ENCODE measurements at regions not wholly inside any gene's neighbourhood (a gene's known extent, or its start where the extent isn't known, plus 50 kb on each side); places are given as distances from the start of the nearest gene placed in this dataset.

- Histone ChIP-seq H3K27ac (no peak overlapping the region), H3K9me3 (no peaks in the 10 kb centered on the region), H3K4me3 (no peak overlapping the region), H3K4me1 (no peaks in the 10 kb centered on the region), H3K36me3 (no peaks in the 10 kb centered on the region), H3K27me3 (no peaks in the 10 kb centered on the region)
- 50% methylated on average over 7 of the region's 7 CpGs for WGBS
- no peak for TF ChIP-seq POLR2AphosphoS5 (IDR thresholded peaks at IDR 0.05)
- TF ChIP-seq POLR2A (IDR thresholded peaks at IDR 0.05) = no peak
- TF ChIP-seq CTCF (IDR thresholded peaks at IDR 0.05) = no peak
- TF ChIP-seq EP300 (IDR thresholded peaks at IDR 0.05) = no peak
- no peak for DNase-seq (ENCODE audit: low spot score in 2 of 2)
These were observed 756.3 kb downstream of the NTRK3 start for GRCh38 chr15:87500240-87500639.

GRCh38 chr15:87498560-87498959, 758.0 kb downstream of the NTRK3 start:
- WGBS = 79% methylated on average over 5 of the region's 5 CpGs
- no peak for TF ChIP-seq POLR2A (IDR thresholded peaks at IDR 0.05)
- no peak for TF ChIP-seq POLR2AphosphoS5 (IDR thresholded peaks at IDR 0.05)
- no peak for TF ChIP-seq EP300 (IDR thresholded peaks at IDR 0.05)
- TF ChIP-seq CTCF (IDR thresholded peaks at IDR 0.05) = no peak
- Histone ChIP-seq H3K4me3 (no peak overlapping the region), H3K27ac (no peak overlapping the region), H3K27me3 (no peaks in the 10 kb centered on the region), H3K9me3 (no peaks in the 10 kb centered on the region), H3K4me1 (no peaks in the 10 kb centered on the region), H3K36me3 (no peaks in the 10 kb centered on the region)
- DNase-seq (ENCODE audit: low spot score in 2 of 2) = no peak

GRCh38 chr15:87496795-87497194, 759.7 kb downstream of the NTRK3 start:
- no peak for DNase-seq (ENCODE audit: low spot score in 2 of 2)
- H3K27ac ChIP-seq = no peak overlapping the region
- no peaks in the 10 kb centered on the region for H3K27me3 ChIP-seq
- H3K9me3 ChIP-seq = no peaks in the 10 kb centered on the region
- H3K4me1 ChIP-seq = no peaks in the 10 kb centered on the region
- 40% methylated on average over 2 of the region's 2 CpGs for WGBS
- no peak overlapping the region for H3K4me3 ChIP-seq
- no peaks in the 10 kb centered on the region for H3K36me3 ChIP-seq
- TF ChIP-seq CTCF (IDR thresholded peaks at IDR 0.05) (no peak), POLR2AphosphoS5 (IDR thresholded peaks at IDR 0.05) (no peak), EP300 (IDR thresholded peaks at IDR 0.05) (no peak), POLR2A (IDR thresholded peaks at IDR 0.05) (no peak)

- no peaks in the 10 kb centered on the region for H3K9me3 ChIP-seq
- no peaks in the 10 kb centered on the region for H3K27me3 ChIP-seq
- 88% methylated on average over 2 of the region's 2 CpGs for WGBS
- H3K36me3 ChIP-seq = no peaks in the 10 kb centered on the region
- no peak for DNase-seq (ENCODE audit: low spot score in 2 of 2)
- TF ChIP-seq POLR2AphosphoS5 (IDR thresholded peaks at IDR 0.05) = no peak
- TF ChIP-seq EP300 (IDR thresholded peaks at IDR 0.05) = no peak
- TF ChIP-seq POLR2A (IDR thresholded peaks at IDR 0.05) = no peak
- TF ChIP-seq CTCF (IDR thresholded peaks at IDR 0.05) = no peak
- H3K4me1 ChIP-seq = no peaks in the 10 kb centered on the region
- H3K27ac ChIP-seq = no peak overlapping the region
- no peak overlapping the region for H3K4me3 ChIP-seq
These were observed 760.4 kb downstream of the NTRK3 start for GRCh38 chr15:87496109-87496508.

- Histone ChIP-seq H3K4me1 (no peaks in the 10 kb centered on the region), H3K27me3 (no peaks in the 10 kb centered on the region), H3K4me3 (no peak overlapping the region), H3K9me3 (no peaks in the 10 kb centered on the region), H3K36me3 (no peaks in the 10 kb centered on the region), H3K27ac (no peak overlapping the region)
- DNase-seq (ENCODE audit: low spot score in 2 of 2) = no peak
- TF ChIP-seq CTCF (IDR thresholded peaks at IDR 0.05) (no peak), POLR2A (IDR thresholded peaks at IDR 0.05) (no peak), EP300 (IDR thresholded peaks at IDR 0.05) (no peak), POLR2AphosphoS5 (IDR thresholded peaks at IDR 0.05) (no peak)
These were observed 762.7 kb downstream of the NTRK3 start for GRCh38 chr15:87493803-87494202.

All from suprapubic skin (tissue), 4 donors.